Left forelimb (tissue), 1 donor: ENCODE measurements at regions not wholly inside any gene's neighbourhood (a gene's known extent, or its start where the extent isn't known, plus 50 kb on each side); places are given as distances from the start of the nearest gene placed in this dataset.

Source experiments
- DNase-seq: peaks from one replicate; pipeline ENCODE4 v3.0.0-alpha.2; 2018; ENCODE audit warnings: low spot score

DNA sequence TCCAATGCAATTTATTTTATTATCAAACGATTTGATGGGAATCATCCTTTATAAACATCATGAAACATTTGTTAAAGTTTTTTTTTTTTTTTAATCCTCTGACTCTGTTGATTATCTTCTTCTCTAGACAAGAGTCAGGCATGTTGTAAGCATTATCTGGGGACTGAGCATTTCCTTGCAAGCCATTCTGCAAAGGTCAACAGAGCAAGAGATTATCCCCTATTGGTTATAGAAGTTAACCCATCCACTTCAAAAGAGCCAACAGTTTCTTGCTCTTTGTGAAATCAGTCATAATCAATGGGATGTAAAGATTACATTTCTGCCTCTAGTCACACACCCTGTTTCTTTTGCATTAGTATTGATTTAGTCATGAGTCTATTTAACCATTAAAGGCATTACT lies 368.8 kb upstream of the ADGRL4 start:
- DNase-seq, result no peak

DNA sequence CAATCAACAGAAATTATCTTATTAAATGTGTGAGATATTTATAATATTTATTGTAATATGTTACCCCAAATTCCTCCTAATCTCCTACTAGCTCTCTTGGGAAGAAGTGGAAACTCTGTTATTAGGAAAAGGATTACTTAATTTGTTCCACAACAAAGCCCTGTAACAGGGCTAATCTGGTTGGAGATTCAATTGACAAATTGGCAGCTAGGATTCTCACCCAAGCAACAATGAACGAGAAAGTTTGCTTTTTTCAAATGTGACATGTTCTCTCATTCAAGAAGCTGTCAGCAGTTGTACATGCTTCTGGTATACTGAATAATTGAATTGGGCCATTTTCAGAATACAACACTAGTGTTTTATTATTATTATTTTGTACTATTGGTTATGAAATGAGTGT lies 367.9 kb upstream of the ADGRL4 start:
- no peak for DNase-seq

DNA sequence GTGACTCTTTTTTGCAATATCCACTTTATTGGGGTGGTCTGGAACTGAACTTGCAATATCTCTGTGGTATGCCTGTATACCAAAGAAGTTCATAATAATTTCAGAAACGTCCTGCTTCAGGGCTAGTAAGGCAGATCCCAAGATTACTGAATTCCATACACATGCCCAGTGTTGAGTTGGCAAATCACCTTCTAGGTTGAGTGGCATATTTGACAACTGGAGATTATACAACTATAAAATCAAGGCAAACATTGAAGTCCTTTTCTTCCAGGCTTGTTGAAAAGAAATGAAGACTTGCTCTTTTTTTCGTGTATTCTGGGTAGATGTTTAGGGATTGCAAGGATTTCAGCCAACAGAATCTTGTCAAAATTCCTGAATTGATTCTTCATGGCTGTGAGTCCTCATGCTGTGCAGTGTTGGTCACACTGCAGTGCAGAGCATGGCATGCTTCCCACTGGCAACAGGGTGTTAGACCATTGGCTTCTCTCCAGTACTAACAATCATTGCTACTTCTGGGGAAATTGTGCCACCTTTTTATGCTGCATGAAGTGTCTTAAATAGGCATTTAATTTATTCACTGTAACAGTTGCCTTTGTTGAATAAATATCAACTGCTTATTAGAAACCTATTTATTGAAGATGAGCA lies 367.1 kb upstream of the ADGRL4 start:
- DNase-seq, result no peak

DNA sequence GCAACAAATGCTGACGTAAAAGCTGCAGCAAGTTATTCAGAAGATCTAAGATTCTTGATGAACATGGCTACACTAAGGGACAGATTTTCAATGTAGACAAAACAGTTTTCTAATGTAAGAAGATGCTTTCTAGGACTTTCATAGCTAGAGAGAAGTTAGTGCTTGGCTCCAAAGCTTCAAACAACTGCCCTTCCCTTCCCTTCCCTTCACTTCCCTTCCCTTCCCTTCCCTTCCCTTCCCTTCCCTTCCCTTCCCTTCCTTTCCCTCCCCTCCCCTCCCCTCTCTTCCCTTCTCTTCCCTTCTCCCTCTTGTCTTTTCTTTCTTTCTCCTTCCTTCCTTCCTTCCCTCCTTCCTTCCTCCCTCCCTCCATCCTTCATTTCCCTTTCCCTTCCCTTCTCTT lies 365.3 kb upstream of the ADGRL4 start:
- no peak for DNase-seq

DNA sequence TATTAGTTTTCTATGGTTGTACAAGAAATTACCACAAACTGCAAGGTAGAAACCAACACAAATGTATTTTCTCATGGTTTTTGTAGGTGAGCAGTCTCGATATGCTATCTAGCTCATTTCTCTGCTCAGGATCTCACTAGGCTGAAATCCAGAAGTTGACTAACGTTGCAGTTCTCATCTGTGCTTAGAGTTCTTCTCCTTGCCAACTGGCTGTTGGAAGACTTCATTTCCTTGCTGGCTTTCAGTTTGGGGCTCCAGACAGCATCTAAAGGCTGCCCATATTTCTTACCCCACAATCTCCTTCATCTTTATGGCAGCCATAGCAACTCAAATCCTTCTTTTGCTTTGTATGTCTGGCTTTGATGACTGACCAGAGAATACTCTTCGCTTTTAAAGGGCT lies 362.6 kb upstream of the ADGRL4 start:
- no peak for DNase-seq

DNA sequence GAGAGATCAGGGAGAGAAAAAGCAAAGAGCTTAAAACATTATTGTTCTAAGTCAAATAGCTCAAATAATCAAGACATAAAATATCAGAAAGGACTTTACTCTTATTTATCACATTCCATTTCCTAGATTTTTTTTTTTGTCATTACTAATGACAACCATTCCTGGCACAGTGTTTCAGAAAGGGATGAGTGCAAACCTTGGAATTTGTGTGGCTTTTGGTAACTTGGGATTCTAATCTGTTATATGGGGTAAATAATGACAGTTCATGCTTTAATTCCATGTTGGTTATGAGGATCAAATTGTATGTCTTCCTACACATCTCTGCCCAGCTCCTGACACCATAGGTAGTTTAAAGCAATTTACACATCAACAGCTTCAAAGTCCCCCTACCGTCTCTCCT lies 358.4 kb upstream of the ADGRL4 start:
- no peak for DNase-seq

DNA sequence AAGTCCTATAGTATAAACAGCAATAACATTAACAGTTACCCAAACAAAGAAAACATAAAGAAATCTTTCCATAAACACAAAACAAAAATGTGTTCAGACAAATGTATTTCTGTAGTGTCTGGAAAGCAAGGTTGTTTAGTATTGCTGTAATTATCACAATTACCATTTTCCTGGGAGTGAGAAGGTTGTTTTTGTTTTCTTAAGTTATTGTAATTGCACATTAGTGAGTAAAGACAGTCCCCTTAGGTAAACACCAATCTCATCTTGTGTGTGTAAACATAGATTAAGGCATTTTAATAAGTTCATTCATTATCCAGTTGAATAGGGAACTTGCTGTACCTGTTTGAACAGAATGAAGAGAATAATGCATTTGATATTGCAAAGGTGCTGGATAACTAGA lies 356.9 kb upstream of the ADGRL4 start:
- no peak for DNase-seq

DNA sequence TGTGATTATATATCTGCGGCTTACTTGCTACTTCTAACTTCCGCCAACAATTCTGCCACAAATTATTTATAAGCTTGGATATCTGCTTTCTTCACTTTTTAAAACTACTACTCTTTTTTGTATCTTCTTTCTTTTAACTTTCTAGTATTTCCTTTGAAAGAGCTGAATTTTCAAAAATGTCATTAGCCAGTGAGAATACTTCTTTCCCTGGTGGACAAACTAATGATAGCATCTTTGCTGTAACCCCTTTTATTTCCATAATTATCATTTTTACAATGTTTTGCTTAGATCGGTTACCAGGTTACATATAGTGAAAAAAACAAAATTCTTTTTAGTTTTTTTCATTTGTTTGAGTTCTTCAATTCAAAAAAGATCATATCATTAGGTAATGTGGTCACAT lies 355.9 kb upstream of the ADGRL4 start:
- no peak for DNase-seq

DNA sequence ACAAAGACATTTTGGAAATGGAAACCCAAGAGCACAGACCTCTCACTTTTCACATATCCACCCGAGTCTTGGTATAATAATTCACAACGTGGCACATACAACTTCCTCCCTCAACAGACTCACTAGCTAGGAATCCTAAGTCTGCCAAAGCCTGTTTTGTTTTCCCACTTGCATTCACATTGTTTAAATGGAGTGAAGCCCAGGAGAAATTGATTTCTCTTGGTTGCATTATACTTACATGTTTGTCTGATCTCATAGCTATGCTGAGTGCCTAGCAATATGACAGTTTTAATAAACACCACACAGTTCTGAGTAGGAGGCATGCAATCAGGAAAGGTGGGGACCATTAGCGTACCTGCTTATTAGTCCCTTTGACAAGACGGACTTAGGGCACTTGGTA lies 348.6 kb upstream of the ADGRL4 start:
- no peak for DNase-seq

DNA sequence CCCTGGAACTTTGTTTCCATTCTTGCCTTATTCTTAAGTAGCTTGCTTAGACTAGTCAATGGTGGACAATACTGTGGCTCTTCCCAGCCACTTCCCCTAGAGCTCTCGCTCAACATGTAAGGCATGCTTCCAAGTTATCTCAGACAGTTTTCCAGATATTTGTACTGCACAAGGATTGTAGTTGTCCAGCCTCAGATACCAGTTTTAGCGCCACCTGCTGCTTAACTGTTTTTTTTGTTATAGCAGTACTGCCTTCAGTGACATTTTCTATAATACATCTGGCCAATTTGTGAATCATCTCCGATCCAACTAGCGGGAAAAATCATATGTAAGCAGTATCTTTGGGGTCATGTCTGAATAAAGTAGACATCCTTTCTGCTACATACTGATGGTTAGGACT lies 346.7 kb upstream of the ADGRL4 start:
- no peak for DNase-seq

DNA sequence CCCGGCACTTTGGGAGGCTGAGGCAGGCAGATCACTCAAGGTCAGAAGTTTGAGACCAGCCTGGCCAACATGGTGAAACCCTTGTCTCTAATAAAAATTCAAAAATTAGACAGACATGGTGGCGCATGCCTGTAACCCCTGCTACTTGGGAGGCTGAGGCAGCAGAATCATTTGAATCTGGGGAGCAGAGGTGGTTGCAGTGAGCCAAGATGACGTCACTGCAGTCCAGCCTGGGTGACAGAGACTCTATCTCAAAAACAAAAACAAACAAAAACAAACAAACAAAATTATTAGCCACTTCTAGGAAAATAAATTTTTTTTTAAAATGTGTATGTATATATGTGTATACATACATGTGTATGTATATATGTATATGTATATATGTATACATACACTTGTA lies 320.3 kb upstream of the ADGRL4 start:
- no peak for DNase-seq

DNA sequence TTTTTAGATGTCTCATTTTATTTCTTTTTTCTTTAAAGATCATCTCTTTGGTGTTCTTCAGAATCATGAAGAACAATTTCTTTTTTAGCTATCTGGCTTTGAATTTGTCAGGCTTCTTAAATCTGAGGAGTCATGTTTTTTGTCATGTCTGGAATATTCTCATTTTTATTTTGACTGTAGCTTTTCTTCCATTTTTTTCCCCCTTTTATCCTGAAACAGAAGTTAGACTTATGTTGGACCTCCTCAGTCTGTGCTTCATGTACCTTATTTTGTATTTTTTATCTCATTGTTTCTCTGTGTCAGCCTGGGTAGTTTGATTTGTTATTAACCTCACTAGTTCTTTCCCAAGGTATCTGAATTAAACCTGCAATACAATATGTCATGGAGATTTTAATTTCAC lies 319.2 kb upstream of the ADGRL4 start:
- no peak for DNase-seq

DNA sequence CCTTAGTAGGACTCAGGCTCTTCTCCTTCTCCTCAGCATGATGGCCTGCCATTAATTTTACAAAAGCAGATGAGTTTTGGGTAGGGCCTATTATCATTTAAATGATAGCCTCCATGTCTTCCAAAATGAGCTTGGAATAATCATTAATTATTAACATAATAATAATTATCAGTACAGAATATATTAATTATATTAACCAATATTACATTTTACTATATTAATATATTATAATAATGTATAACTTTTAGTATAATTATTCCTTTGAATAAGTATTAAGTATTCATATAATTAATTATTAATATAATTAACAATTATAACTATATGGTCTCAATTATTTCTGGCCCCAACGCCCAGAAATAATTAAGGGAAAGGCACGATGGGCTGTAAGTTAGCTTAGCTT lies 318.6 kb upstream of the ADGRL4 start:
- no peak for DNase-seq

DNA sequence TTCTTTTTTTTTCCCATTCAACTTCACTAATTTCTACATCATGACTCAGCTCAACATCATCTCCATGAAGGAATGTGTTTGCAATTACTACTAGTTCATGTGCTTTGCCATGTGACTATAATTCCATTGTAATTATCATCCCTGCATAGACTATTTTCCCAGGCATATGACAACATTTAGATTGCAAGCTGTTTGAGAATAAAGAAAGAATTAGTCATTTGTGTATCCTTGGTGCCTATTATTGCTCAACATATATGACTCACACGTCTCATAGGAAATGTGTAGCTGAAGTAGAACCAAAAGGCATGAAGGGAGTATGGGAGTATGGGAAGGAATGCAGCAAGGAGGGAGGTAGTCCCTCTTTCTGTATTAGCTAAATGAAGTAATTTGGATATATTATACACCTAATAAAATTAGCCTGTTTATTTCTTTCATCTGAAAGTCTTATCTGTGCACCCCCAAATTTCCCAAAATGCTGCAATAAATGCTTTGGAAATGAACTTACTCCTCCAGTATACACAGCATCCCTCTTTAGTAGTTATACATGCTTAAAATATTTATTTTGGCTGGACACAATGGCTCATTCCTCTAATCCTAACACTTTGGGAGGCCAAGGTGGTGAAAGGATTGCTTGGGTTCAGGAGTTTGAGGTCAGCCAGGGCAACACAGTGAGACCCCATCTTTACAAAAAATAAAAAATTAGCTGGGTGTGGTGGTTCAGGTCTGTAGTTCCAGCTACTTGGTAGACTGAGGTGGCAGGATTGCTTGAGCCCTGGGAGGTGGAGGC lies 316.9 kb upstream of the ADGRL4 start:
- no peak for DNase-seq

DNA sequence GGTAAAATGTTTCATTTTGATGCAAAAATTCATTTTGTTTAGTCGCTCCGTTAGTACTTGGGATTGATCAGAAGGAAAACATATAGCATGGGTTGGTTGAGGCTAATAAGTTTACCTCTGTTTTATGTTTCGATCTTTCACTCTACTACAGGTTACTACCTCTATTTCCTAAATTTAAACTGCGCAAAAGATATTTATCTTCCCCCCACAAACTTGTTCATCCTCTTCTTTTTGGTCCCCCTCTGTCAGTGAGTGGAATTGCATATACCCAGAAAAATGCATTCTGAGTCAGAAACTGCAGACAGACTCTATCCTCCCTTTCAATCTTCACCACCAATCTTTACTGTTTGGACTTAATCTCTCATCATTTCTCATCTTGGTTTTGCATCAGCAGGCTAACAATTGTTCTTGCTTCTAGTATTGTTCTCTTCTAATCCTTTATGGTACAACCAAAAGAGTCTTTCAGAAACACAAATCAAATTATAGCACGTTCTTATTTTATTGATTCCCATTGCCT lies 316.0 kb upstream of the ADGRL4 start:
- no peak for DNase-seq

DNA sequence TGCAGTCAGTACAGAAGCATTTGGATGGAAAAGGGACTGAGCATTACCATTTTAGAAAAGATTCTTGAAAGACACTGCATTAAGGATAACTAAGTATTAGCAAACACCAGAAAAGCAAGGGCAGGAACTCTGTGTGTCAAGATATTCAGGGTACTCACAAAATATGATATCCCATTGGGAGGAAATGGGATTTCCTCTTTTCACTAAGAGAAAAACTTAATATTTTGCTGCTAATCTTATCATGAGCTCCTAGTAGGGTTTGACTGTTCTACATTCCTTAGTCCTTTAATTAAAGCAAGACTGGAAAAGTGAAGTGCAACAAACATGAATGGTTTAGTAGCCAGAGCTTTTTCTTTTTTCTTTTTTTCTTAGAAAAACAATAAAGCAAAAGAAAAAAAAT lies 305.9 kb upstream of the ADGRL4 start:
- no peak for DNase-seq

DNA sequence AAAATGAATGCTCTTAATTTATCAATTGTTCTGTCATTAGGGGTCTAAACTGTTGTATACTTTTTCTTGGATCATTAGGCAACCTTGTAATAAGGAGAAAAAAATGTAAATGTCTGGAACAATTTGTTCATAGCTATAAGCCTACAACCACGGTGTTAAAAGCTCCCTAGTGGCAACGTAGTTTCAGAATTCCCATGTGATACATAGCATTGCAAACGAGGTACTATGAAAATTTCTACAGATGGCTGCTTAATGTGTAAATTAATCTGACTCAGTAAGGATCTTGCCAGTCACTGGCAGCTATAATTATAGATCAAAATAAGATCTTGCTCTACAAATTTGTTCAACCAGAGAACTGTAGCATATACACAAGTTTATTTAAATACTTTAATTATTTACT lies 304.1 kb upstream of the ADGRL4 start:
- no peak for DNase-seq

DNA sequence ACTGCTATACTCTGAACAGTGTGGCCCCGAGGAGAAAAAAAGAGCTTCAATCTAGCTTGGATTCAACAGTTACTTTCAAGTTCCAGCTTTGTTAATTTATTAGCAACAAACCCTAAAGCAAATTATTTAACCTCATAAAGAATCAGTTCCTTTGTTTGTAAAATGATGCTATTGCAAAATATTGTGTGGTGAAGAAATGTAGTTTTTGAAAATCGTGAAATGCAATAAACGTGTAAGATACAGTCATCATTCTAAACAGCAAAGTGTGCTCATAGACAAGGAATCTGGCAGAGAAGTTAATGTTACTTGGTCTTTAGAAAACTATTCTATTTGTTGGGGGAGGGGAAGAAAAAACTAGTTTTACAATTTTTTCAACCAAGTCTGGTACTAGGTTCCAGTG lies 297.6 kb upstream of the ADGRL4 start:
- DNase-seq, result no peak

DNA sequence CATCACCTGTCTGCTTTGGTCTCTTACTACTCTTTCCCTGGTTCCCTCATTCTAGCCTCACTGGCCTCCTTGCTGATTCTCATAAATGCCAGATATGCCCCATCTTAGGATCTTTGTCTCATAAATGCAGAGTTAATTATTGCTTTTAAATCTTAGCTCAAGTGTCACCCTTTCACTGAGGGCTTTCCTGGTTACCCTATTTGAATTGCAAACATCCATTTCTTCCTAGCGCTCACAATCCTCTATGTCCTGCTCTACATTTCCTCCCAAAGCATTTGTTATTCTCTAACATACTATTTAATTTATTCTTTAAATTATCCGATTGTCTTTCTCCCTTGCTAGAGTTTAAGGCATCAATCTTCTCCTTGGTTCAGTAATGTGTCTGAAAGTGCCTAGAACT lies 296.5 kb upstream of the ADGRL4 start:
- DNase-seq, result no peak

DNA sequence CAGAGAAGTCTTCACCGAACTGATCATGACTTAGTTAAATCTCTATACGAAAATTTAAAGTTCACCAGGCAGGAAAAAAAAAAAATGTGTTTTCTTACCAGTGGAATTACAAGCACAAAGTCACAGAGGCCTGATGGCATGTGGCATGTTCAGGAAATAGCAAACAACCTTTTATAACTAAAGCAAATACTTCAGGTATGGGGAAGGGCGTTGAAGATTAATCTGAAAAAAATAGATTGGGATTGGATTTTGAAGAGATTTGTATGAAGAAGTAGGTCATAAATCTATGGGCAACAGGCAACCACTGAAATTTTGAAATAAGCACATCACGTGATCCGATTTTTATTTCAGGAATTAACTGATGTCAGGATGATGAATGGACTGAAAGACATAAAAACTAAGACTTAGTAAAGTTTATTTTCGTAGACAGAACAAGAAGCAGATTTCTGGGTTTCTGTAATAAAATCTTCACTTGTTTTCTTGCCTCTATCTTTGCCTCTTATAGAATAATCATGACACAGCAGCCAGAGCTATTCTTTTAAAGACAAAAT lies 295.9 kb upstream of the ADGRL4 start:
- DNase-seq, result no peak

DNA sequence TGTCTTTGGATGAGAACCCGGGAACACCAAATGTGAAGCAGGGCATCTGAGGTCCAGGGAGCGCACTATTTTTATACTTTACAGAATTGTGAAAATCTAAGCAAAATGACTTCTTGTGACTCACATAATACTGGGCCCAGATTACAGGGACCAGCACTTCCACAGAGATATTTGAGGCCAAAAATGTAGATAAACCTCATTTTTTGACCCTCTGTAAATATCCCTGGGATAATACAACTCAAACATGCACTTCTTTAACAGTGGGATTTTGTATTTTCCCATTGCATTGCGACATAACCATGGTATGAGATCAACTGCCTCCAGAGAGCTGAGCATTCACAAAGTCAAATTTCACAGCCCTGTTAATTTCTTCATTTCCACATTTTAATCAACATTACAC lies 289.4 kb upstream of the ADGRL4 start:
- DNase-seq, result no peak

DNA sequence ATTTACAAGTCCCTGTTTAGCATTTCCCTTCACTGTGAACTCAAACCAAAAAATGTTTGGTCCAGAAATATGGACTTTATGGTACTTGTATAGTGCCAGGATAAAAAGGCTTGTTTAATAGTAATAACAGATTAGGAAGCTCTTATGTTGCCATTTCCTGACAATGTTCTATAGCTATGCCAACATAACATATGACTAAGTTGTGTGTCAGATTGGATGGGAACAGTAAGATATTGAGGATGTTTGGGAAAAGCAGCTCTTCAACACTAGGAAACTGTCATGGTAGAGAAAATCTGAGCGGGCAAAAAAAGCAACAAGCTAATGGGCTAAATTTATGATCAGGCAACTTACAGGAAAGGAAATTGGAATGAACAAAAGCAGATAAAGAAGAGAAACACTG lies 287.1 kb upstream of the ADGRL4 start:
- DNase-seq, result no peak

DNA sequence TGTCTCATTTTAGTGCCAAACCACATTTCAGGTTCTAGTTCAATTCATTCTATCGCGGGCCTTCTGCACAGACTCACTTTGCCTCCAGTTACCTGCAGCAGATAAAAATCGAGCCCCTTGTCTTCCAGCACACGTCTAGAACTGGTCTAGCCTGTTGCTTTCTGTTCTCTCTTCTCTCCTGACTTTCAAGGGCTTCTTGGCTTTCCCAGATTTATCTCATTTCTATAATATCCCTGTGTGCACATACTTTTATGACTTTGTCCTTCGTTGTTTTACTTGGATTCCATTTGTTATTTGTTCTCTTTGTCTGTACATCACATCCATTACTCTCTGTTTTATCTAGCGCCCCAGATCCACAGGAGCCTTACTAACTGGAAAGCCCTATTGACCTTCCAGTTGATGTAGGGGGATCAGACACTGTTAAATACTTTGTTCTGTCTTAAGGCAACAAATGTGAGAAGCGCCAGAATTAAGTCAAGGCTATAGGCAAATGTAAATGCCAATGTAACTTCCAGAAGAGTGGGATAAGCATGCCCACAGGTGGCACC lies 284.5 kb upstream of the ADGRL4 start:
- DNase-seq, result no peak
